DND-41 (cell line): ENCODE measurements at regions not wholly inside any gene's neighbourhood (a gene's known extent, or its start where the extent isn't known, plus 50 kb on each side); places are given as distances from the start of the nearest gene placed in this dataset.

Experiments used
- EZH2 ChIP-seq: IDR thresholded peaks from 3 replicates; pipeline ENCODE4 v1.6.1; 2012; ENCODE audit warnings: borderline replicate concordance, low read depth, mild to moderate bottlenecking, moderate library complexity, low read length, inconsistent platforms; ENCODE audit not compliant: severe bottlenecking
- TF ChIP-seq, protein P1 (sequence below): IDR thresholded peaks from 2 replicates; pipeline ENCODE4 v1.5.1; 2012; ENCODE audit warnings: borderline replicate concordance, low read length, moderate library complexity, mild to moderate bottlenecking; ENCODE audit not compliant: poor library complexity, severe bottlenecking; ENCODE audit errors: extremely low read depth

DNA sequence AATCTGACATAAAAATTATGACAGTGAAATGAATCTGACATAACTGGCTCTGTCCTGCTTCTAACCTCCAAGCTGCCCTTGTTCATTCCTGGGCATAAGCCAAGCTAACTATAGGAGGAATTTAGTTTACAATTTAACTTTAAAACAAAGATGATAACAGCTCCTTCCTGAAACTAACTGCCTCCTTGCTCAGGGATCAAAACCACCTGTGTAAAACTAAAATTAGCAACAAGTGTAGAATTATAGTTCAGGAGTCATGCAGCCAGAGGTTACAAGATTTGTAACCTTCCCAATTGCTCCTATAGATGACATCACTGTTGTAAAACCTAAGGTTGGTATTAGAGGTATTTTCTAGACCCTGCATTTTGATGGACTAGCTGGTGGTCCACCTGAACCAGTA is 256.4 kb upstream of the POM121L12 start:
- TF ChIP-seq, protein P1, sequence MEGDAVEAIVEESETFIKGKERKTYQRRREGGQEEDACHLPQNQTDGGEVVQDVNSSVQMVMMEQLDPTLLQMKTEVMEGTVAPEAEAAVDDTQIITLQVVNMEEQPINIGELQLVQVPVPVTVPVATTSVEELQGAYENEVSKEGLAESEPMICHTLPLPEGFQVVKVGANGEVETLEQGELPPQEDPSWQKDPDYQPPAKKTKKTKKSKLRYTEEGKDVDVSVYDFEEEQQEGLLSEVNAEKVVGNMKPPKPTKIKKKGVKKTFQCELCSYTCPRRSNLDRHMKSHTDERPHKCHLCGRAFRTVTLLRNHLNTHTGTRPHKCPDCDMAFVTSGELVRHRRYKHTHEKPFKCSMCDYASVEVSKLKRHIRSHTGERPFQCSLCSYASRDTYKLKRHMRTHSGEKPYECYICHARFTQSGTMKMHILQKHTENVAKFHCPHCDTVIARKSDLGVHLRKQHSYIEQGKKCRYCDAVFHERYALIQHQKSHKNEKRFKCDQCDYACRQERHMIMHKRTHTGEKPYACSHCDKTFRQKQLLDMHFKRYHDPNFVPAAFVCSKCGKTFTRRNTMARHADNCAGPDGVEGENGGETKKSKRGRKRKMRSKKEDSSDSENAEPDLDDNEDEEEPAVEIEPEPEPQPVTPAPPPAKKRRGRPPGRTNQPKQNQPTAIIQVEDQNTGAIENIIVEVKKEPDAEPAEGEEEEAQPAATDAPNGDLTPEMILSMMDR, result no peak
- TF ChIP-seq EZH2, result no peak
